ENCODE measurements at regions not wholly inside any gene's neighbourhood (a gene's known extent, or its start where the extent isn't known, plus 50 kb on each side); places are given as distances from the start of the nearest gene placed in this dataset.

DNA sequence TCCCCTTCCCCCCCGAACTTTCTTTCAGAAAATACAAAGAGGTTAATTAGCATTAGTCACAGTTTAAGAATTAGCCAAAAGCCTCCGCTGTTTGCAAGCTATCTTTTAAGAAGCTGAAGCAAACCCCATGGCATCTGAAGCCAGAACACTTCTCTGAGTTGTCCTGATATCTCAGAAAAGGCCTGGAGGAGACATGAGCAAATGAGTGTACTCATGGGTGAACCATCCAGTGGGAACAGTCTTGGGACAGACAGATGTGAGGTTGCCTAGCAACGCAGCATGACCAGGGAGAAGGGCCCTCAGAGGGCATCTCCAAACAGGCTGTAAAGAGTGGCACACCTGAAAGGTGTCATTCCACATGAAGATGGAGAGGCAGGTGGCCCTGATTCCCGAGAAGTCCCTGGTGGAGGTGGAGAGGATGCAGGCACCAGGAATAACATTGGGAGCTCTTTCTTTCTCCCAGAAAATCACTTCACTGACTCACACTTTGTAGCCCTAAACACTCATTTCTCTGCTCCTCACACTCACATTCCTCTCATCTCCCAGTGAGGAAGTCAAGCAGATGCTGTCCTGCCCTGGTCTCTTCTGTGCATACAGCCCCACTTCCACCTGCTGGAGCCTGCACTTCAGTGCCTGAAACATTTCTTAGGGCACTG, 87.0 kb upstream of the TSHZ3 start:
- DNase-seq (ENCODE audit: low spot score in 2 of 2) (no peak), ATAC-seq (no peak)
- Mint-ChIP-seq H3K27ac (no peak overlapping the region), H3K9me3 (peaks cover 10 to 23% of the 10 kb centered on the region in 2 donors), H3K36me3 (peaks cover 0 to 5% of the 10 kb centered on the region in 2 donors)

DNA sequence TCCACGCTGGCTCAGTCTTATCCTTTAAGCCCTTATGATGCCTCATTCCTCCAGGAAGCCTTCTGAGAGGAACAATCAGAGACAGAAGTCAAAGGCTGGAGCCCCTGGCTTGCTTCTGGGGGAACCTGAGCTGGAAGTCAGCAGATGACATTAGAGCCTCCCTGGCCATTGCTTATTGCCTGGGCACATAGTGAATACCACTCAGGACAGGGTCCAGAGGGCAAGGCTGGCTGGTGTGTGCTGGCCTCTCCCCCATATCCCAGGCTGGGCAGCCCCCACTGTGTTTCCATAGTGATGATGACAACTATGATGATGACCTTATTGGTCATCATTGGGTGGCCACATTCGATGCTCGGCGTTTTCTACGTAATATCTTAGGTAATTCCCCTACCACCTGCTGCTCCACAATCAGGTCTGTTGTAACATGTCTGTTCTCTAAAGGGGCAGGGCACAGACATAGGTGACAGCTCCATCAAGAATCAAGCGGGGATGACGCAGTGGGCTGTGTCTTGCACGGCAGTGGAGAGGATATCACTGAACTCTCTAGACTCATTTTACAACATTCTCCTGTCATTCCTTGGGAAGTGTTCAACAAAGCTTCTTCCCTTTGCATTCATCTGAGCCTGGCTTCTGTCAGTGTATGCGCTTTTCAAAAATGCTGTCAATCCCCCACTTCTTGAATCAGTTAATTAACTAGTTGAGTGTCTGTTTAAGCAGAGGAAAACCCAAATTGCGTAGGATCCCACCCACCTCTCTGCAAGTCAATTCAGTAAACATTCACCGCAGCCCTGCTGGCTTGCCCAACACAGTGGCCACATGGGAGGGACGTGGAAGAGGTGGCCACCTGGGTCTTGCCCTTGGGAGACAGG, 89.4 kb upstream of the TSHZ3 start:
- Mint-ChIP-seq H3K27ac (no peak overlapping the region), H3K36me3 (no peaks in the 10 kb centered on the region), H3K9me3 (peaks cover 7 to 18% of the 10 kb centered on the region in 2 donors)
- no peak for DNase-seq (ENCODE audit: low spot score in 2 of 2)
- no peak for ATAC-seq

DNA sequence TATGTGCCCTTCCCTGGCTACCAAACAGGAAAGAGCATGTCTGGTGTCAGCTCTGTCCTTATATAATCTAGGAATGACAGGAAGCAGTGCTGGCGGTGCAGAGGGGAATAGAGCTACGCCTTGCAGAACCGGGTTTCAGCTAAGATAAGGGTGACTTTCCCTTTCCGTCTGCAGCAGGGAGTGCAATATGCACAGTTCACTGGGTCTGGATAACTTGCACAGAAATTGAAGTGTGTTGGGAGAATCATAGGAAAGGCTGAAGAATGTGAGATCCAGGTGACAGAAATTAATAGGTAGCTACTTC, 90.0 kb upstream of the TSHZ3 start:
- Mint-ChIP-seq H3K9me3 (peaks cover 7 to 16% of the 10 kb centered on the region in 2 donors), H3K36me3 (no peaks in the 10 kb centered on the region), H3K27ac (no peak overlapping the region)
- DNase-seq (ENCODE audit: low spot score in 2 of 2), result no peak
- no peak for ATAC-seq

DNA sequence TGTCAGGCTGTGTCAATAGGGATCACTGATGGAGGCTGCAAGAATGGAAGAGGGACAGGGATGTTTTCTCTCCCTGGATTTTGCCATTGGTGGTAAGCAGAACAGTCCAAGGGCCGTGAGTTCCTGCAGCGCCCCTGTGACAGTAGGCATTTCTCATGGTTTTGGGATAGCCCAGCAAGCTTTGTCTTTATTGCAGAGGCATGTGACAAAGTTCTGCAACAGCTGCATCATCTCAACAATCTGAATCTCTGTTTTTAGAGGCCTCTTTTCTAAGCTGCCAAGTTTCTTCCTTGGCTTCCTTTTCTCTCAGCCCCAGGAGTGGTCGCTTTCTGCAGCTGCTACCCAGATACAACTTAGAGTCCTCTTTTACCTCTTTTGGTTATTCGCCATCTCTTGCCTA, 95.7 kb upstream of the TSHZ3 start:
- ATAC-seq, result no peak
- Mint-ChIP-seq H3K36me3 (peaks cover 0 to 6% of the 10 kb centered on the region in 2 donors), H3K27ac (no peak overlapping the region), H3K9me3 (peaks cover 4 to 5% of the 10 kb centered on the region in 2 donors)
- no peak for DNase-seq (ENCODE audit: low spot score in 2 of 2)

- Mint-ChIP-seq H3K27ac (no peak overlapping the region), H3K9me3 (peaks cover 4 to 5% of the 10 kb centered on the region in 2 donors), H3K36me3 (peaks cover 0 to 9% of the 10 kb centered on the region in 2 donors)
- ATAC-seq (no peak), DNase-seq (ENCODE audit: low spot score in 2 of 2) (no peak)
These were observed 96.2 kb upstream of the TSHZ3 start for GRCh38 chr19:31445406-31445805.

GRCh38 chr19:31448221-31448657, 99.0 kb upstream of the TSHZ3 start:
- H3K9me3 Mint-ChIP-seq, result peaks cover 4 to 5% of the 10 kb centered on the region in 2 donors
- no peak for ATAC-seq
- DNase-seq (ENCODE audit: low spot score in 2 of 2), result no peak
- no peak overlapping the region for H3K27ac Mint-ChIP-seq
- peaks cover 0 to 11% of the 10 kb centered on the region in 2 donors for H3K36me3 Mint-ChIP-seq

GRCh38 chr19:31449379-31449778, 100.1 kb upstream of the TSHZ3 start:
- no peak overlapping the region for H3K27ac Mint-ChIP-seq
- DNase-seq (ENCODE audit: low spot score in 2 of 2) (no peak), ATAC-seq (no peak)
- H3K9me3 Mint-ChIP-seq, result peaks cover 4 to 5% of the 10 kb centered on the region in 2 donors
- peaks cover 0 to 11% of the 10 kb centered on the region in 2 donors for H3K36me3 Mint-ChIP-seq

- no peak for ATAC-seq
- Mint-ChIP-seq H3K36me3 (peaks cover 0 to 5% of the 10 kb centered on the region in 2 donors), H3K27ac (no peak overlapping the region), H3K9me3 (no peaks in the 10 kb centered on the region)
- no peak for DNase-seq (ENCODE audit: low spot score in 2 of 2)
These were observed 101.5 kb upstream of the TSHZ3 start for GRCh38 chr19:31450696-31451095.

DNA sequence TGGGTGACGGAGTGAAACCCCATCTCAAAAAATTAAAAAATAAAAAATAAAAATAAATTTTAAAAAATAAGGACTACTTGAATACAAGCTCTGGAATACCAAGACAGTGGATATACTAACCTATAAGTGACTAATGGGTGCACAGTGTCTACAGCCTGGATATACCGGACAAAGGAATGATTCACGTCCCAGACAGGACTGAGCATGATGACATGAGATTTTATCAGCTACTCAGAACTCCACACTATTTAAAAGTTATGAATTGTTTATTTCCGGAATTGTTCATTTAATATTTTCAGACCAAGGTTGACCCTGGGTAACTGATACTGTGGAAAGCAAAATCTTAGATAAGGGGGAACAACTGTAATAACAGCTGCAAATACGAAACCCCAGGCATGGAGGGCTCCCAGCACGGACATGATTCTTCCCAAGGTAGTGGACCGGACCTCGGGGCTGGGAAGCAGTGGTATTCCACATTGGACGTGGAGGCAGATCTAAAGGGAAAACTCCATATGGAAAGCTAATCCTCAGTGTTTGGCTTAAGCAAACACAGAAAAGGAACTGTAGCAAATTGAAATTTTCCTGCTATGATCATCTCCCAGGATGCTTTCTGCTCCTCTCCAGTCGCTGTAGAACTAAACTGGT, 102.6 kb upstream of the TSHZ3 start:
- H3K27ac Mint-ChIP-seq, result no peak overlapping the region

DNA sequence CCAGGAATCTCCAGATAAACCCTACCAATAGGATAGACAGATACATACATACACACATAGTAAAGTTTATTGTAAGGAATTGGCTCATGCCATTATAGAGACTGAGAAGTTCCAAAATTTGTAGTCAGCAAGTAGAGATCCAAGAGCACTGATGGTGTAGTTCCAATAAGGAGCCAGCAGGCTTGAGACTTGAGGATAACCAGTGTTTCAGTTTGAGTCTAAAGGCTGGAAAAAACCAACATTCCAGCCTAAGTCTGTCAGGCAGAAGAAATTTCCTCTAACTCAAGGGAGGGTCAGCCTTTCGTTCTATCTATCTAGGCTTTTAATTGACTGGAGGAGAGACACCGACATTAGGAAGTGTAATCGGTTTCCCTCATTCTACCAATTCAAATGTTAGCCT, 110.2 kb upstream of the TSHZ3 start:
- H3K9me3 Mint-ChIP-seq, result no peaks in the 10 kb centered on the region
- no peaks in the 10 kb centered on the region for H3K36me3 Mint-ChIP-seq
- ATAC-seq (no peak), DNase-seq (ENCODE audit: low spot score in 2 of 2) (no peak)
- H3K27ac Mint-ChIP-seq, result no peak overlapping the region

More for the DNA sequence above, 102.6 kb upstream of the TSHZ3 start:
- Mint-ChIP-seq H3K9me3 (no peaks in the 10 kb centered on the region), H3K36me3 (peaks cover 0 to 5% of the 10 kb centered on the region in 2 donors)
- ATAC-seq (no peak), DNase-seq (ENCODE audit: low spot score in 2 of 2) (no peak)

- Mint-ChIP-seq H3K36me3 (no peaks in the 10 kb centered on the region), H3K9me3 (no peaks in the 10 kb centered on the region), H3K27ac (no peak overlapping the region)
- ATAC-seq (no peak), DNase-seq (ENCODE audit: low spot score in 2 of 2) (no peak)
These were observed 112.7 kb upstream of the TSHZ3 start for GRCh38 chr19:31461814-31462539.

- H3K27ac Mint-ChIP-seq, result no peak overlapping the region
- no peaks in the 10 kb centered on the region for H3K9me3 Mint-ChIP-seq
- no peak for ATAC-seq
- no peaks in the 10 kb centered on the region for H3K36me3 Mint-ChIP-seq
- no peak for DNase-seq (ENCODE audit: low spot score in 2 of 2)
These were observed 121.1 kb upstream of the TSHZ3 start for GRCh38 chr19:31470229-31470939.

DNA sequence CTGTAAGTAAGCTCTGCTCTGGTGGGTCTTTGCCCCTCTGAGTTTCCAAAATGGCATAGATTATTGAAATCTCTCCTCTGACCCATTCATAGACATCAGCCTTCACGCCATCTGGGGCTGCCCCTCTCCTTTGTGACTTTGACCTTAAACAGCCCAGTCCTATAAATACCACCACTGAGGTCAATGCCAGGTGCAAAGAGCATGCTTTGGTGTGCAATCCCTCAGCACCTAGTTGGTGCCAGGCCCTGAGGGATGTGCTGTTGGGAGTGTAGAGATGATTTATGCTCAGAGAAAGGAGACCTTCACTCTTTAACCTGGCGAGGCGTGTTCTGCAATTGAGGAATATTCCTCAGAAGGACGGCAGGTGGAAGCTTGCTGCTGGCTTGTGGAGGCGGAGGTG, 121.7 kb upstream of the TSHZ3 start:
- no peak overlapping the region for H3K27ac Mint-ChIP-seq

GRCh38 chr19:31478241-31478640, 129.0 kb upstream of the TSHZ3 start:
- DNase-seq (ENCODE audit: low spot score in 2 of 2), result no peak
- no peak for ATAC-seq
- H3K9me3 Mint-ChIP-seq, result peaks cover 0 to 5% of the 10 kb centered on the region in 2 donors
- no peak overlapping the region for H3K27ac Mint-ChIP-seq
- H3K36me3 Mint-ChIP-seq, result peaks cover 0 to 3% of the 10 kb centered on the region in 2 donors

More for the DNA sequence above, 121.7 kb upstream of the TSHZ3 start:
- Mint-ChIP-seq H3K9me3 (no peaks in the 10 kb centered on the region), H3K36me3 (no peaks in the 10 kb centered on the region)
- ATAC-seq (no peak), DNase-seq (ENCODE audit: low spot score in 2 of 2) (no peak)

DNA sequence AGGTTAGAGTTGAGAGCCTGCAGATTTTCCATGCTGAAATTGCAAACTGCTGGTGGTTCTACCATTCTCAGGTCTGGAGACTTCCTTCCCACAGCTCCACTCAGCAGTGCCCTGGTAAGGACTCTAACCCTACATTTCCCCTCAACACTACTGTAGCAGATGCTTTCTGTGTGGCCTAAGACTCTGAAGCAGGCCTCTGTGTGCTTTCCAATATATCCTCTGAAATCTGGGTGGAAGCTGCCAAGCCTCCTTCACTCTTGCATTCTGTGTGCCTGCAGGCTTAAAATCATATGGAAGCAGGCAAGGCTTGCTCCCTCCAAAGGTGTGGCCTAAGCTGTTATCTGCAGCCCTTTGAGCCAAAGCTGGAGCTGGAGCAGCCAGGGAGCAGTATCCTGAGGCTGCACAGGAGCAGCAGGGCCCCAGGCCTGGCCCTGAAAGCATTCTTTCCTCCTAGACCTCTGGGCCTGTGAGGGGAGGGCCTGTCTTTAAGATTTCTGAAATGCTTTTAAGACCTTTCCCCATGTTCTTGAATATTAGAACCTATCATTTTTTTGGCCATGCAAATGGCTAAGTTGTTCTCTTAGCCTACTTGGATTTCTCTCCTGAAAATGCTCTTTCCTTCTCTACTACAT, 134.1 kb upstream of the TSHZ3 start:
- ATAC-seq (no peak), DNase-seq (ENCODE audit: low spot score in 2 of 2) (no peak)
- H3K36me3 Mint-ChIP-seq, result peaks cover 5 to 19% of the 10 kb centered on the region in 2 donors
- peaks cover 15 to 21% of the 10 kb centered on the region in 2 donors for H3K9me3 Mint-ChIP-seq
- H3K27ac Mint-ChIP-seq, result no peak overlapping the region
